Spleen (tissue), 11 donors: ENCODE measurements at regions not wholly inside any gene's neighbourhood (a gene's known extent, or its start where the extent isn't known, plus 50 kb on each side); places are given as distances from the start of the nearest gene placed in this dataset.
"Not testable (repeated sequence)": the region's sequence is repeated elsewhere in the genome, so short reads cannot be mapped to it uniquely, and the experiment has no call there.

Source experiments
- DNase-seq: peaks from one replicate; pipeline ENCODE4 v3.0.0-alpha.2; 2020
- H3K27ac ChIP-seq, 8 donors: fragments of 200-600 bp; sonication (generic) in 7 of 8; 1 replicate in 4 of 8; 2 replicates in 4 of 8; pipeline versions ENCODE4 v1.5.0 to v1.8.0; 2016 to 2021; ENCODE audit warnings: inconsistent platforms in 4 of 8, mild to moderate bottlenecking in 4 of 8, moderate library complexity in 1 of 8
- H3K27me3 ChIP-seq, 7 donors: fragments of 200-600 bp; sonication (generic) in 6 of 7; replicated peaks in 1 of 7; 1 replicate in 4 of 7; 2 replicates in 3 of 7; pipeline versions ENCODE4 v1.5.0 to v1.8.0; 2016 to 2021; ENCODE audit warnings: inconsistent platforms in 3 of 7, mild to moderate bottlenecking in 1 of 7
- H3K36me3 ChIP-seq, 6 donors: fragments of 200-600 bp; sonication (generic) in 5 of 6; 1 replicate in 4 of 6; 2 replicates in 2 of 6; pipeline versions ENCODE4 v1.5.0 to v1.8.0; 2016 to 2021; ENCODE audit warnings: inconsistent platforms in 2 of 6
- H3K4me1 ChIP-seq, 6 donors: fragments of 200-600 bp; sonication (generic) in 5 of 6; 1 replicate in 3 of 6; 2 replicates in 3 of 6; pipeline versions ENCODE4 v1.5.0 to v1.8.0; 2016 to 2021; ENCODE audit warnings: inconsistent platforms in 3 of 6
- H3K4me3 ChIP-seq, 8 donors: fragments of 200-600 bp; sonication (generic) in 7 of 8; 1 replicate in 4 of 8; 2 replicates in 4 of 8; pipeline versions ENCODE4 v1.5.0 to v1.8.0; 2016 to 2021; ENCODE audit warnings: inconsistent platforms in 4 of 8, mild to moderate bottlenecking in 4 of 8, moderate library complexity in 2 of 8
- H3K9me3 ChIP-seq, 8 donors: fragments of 200-600 bp; sonication (generic) in 7 of 8; 1 replicate in 4 of 8; 2 replicates in 4 of 8; pipeline versions ENCODE4 v1.5.0 to v1.8.0; 2016 to 2021; ENCODE audit warnings: inconsistent platforms in 4 of 8
- CTCF ChIP-seq, 11 experiments: fragments of 200-600 bp in 7 of 11; fragments of 450-650 bp in 4 of 11; sonication (generic) in 4 of 11; IDR thresholded peaks in 8 of 11; conservative IDR thresholded peaks in 3 of 11; 1 replicate in 7 of 11; 2 replicates in 4 of 11; pipeline versions ENCODE4 v1.4.0 to v1.8.0; 2016 to 2021; ENCODE audit warnings: antibody characterized with exemption in 11 of 11, inconsistent platforms in 4 of 11, mild to moderate bottlenecking in 1 of 11
- POLR2A ChIP-seq, 3 donors: fragments of 450-650 bp; IDR thresholded peaks; one replicate each; pipeline ENCODE4 v1.5.1; 2017; ENCODE audit warnings: antibody characterized with exemption in 3 of 3, mild to moderate bottlenecking in 1 of 3
- POLR2AphosphoS5 ChIP-seq, 3 donors: sonication (generic); formaldehyde crosslinking; IDR thresholded peaks; one replicate each; pipeline ENCODE4 v1.5.1; 2017; ENCODE audit warnings: antibody characterized with exemption in 3 of 3
- WGBS, 5 donors: extraction: QIAGEN DNeasy Blood & Tissue Kit in 3 of 5; methylation state at CpG; one replicate each; pipeline versions ENCODE4 v1.1.5 to v1.1.7; 2013 to 2018; 5-methylcytosine and 5-hydroxymethylcytosine counted together
- intact Hi-C: fragments of 100-400 bp; cut with DNase I; formaldehyde crosslinking; loops from one replicate; pipeline ENCODE4 v1.15.0; 2023; ENCODE audit warnings: low total_unique reads
- donor health status: healthy with polysubstance abuse.
- donor health status: DM: no; HTN: no; CAD: no; lungs with moderate emphysema.
- donor health status: DM: no; HTN: no; CAD: no.
- donor health status: Bipolar disorder and iron deficiency.
- donor health status: healthy.
- donor health status: DM: no; HTN: no; CAD: no.
- donor health status: DM: yes; HTN: yes; CAD: no.

GRCh38 chr11:100528872-100529416 is 158.1 kb upstream of the ARHGAP42 start:
- intact Hi-C loops, result no loop called here
- 85 to 92% (median 87%) methylated on average over 5 of the region's 5 CpGs for WGBS, 5 donors

GRCh38 chr11:100531290-100531689 is 155.8 kb upstream of the ARHGAP42 start:
- peaks cover 0 to 16% (median 2%) of the 10 kb centered on the region in 8 donors for H3K9me3 ChIP-seq
- intact Hi-C loops, DNase-seq, H3K27ac ChIP-seq, H3K4me1 ChIP-seq, H3K36me3 ChIP-seq, H3K4me3 ChIP-seq, H3K27me3 ChIP-seq: not testable (repeated sequence)
- 91 to 100% (median 98%) methylated on average over 1 of the region's 1 CpG for WGBS, 5 donors

More at GRCh38 chr11:100528872-100529416, 158.1 kb upstream of the ARHGAP42 start:
- Histone ChIP-seq H3K4me1 (no peaks in the 10 kb centered on the region), H3K9me3 (peaks cover 4 to 36% (median 20%) of the 10 kb centered on the region in 8 donors), H3K4me3 (no peak overlapping the region), H3K27me3 (no peaks in the 10 kb centered on the region), H3K36me3 (no peaks in the 10 kb centered on the region), H3K27ac (no peak overlapping the region)
- TF ChIP-seq POLR2A (IDR thresholded peaks at IDR 0.05) (no peak), POLR2AphosphoS5 (IDR thresholded peaks at IDR 0.05) (no peak), CTCF (IDR thresholded peaks at IDR 0.05 in 8 of 11, conservative IDR thresholded peaks at IDR 0.05 in 3 of 11) (no peak)
- no peak for DNase-seq

- no peak for TF ChIP-seq CTCF (IDR thresholded peaks at IDR 0.05 in 8 of 11, conservative IDR thresholded peaks at IDR 0.05 in 3 of 11)
- no peak for TF ChIP-seq POLR2AphosphoS5 (IDR thresholded peaks at IDR 0.05)
- TF ChIP-seq POLR2A (IDR thresholded peaks at IDR 0.05), result no peak
- DNase-seq, result no peak
- Histone ChIP-seq H3K9me3 (peaks cover 0 to 11% (median 0%) of the 10 kb centered on the region in 8 donors), H3K4me3 (no peak overlapping the region), H3K27me3 (no peaks in the 10 kb centered on the region), H3K27ac (no peak overlapping the region), H3K4me1 (no peaks in the 10 kb centered on the region), H3K36me3 (no peaks in the 10 kb centered on the region)
- intact Hi-C loops, result no loop called here
- 59 to 73% (median 70%) methylated on average over 5 of the region's 5 CpGs for WGBS, 5 donors
Observed at GRCh38 chr11:100536979-100537378, 150.1 kb upstream of the ARHGAP42 start.

GRCh38 chr11:100543386-100543785 is 143.7 kb upstream of the ARHGAP42 start:
- no peak overlapping the region for H3K4me3 ChIP-seq
- intact Hi-C loops, result no loop called here
- H3K36me3 ChIP-seq, result no peaks in the 10 kb centered on the region
- no peak for TF ChIP-seq POLR2AphosphoS5 (IDR thresholded peaks at IDR 0.05)
- no peak for TF ChIP-seq POLR2A (IDR thresholded peaks at IDR 0.05)
- TF ChIP-seq CTCF (IDR thresholded peaks at IDR 0.05 in 8 of 11, conservative IDR thresholded peaks at IDR 0.05 in 3 of 11), result no peak
- no peak for DNase-seq
- H3K27me3 ChIP-seq, result no peaks in the 10 kb centered on the region
- H3K9me3 ChIP-seq, result no peaks in the 10 kb centered on the region
- no peak overlapping the region for H3K27ac ChIP-seq
- H3K4me1 ChIP-seq, result no peaks in the 10 kb centered on the region

- Histone ChIP-seq H3K4me3 (no peak overlapping the region), H3K36me3 (no peaks in the 10 kb centered on the region), H3K27me3 (no peaks in the 10 kb centered on the region), H3K9me3 (no peaks in the 10 kb centered on the region), H3K4me1 (no peaks in the 10 kb centered on the region), H3K27ac (no peak overlapping the region)
- TF ChIP-seq POLR2A (IDR thresholded peaks at IDR 0.05) (no peak), CTCF (IDR thresholded peaks at IDR 0.05 in 8 of 11, conservative IDR thresholded peaks at IDR 0.05 in 3 of 11) (no peak), POLR2AphosphoS5 (IDR thresholded peaks at IDR 0.05) (no peak)
- DNase-seq, result no peak
- 66 to 72% (median 68%) methylated on average over 2 of the region's 2 CpGs for WGBS, 5 donors
- intact Hi-C loops, result no loop called here
Observed at GRCh38 chr11:100545556-100545955, 141.5 kb upstream of the ARHGAP42 start.
